Ishikawa (cell line): ENCODE measurements at regions not wholly inside any gene's neighbourhood (a gene's known extent, or its start where the extent isn't known, plus 50 kb on each side); places are given as distances from the start of the nearest gene placed in this dataset.

Source experiments
- CEBPB ChIP-seq: IDR thresholded peaks from 2 replicates; pipeline ENCODE4 v1.6.1; 2012
- CREB1 ChIP-seq: IDR thresholded peaks from 2 replicates; pipeline ENCODE4 v1.6.1; 2012; ENCODE audit warnings: low read depth
- EGR1 ChIP-seq: IDR thresholded peaks from 2 replicates; pipeline ENCODE4 v1.6.1; 2012
- EP300 ChIP-seq: IDR thresholded peaks from 2 replicates; pipeline ENCODE4 v1.6.1; 2012; ENCODE audit warnings: borderline replicate concordance
- FOXM1 ChIP-seq: IDR thresholded peaks from 2 replicates; pipeline ENCODE4 v1.6.1; 2012; ENCODE audit warnings: low read depth, borderline replicate concordance
- MAX ChIP-seq: IDR thresholded peaks from 2 replicates; pipeline ENCODE4 v1.6.1; 2012
- NFIC ChIP-seq: IDR thresholded peaks from 2 replicates; pipeline ENCODE4 v1.6.1; 2012
- RAD21 ChIP-seq: IDR thresholded peaks from 2 replicates; pipeline ENCODE4 v1.6.1; 2012; ENCODE audit warnings: low read depth
- REST ChIP-seq: IDR thresholded peaks from 2 replicates; pipeline ENCODE4 v1.6.1; 2012; ENCODE audit warnings: low read depth, mild to moderate bottlenecking
- TAF1 ChIP-seq: IDR thresholded peaks from 2 replicates; pipeline ENCODE4 v1.6.1; 2012; ENCODE audit warnings: low read depth, mild to moderate bottlenecking
- TCF12 ChIP-seq: IDR thresholded peaks from 2 replicates; pipeline ENCODE4 v1.6.1; 2012; ENCODE audit warnings: low read depth
- TEAD4 ChIP-seq: IDR thresholded peaks from 2 replicates; pipeline ENCODE4 v1.6.1; 2012
- USF1 ChIP-seq: IDR thresholded peaks from 2 replicates; pipeline ENCODE4 v1.6.1; 2012
- YY1 ChIP-seq: IDR thresholded peaks from 2 replicates; pipeline ENCODE4 v1.6.1; 2012; ENCODE audit warnings: low read depth
- ZBTB7A ChIP-seq: IDR thresholded peaks from 2 replicates; pipeline ENCODE4 v1.6.1; 2012; ENCODE audit warnings: low read depth

GRCh38 chr6:921400-921799, 228.5 kb upstream of the EXOC2 start:
- TF ChIP-seq MAX (no peak), CEBPB (no peak), EGR1 (no peak), EP300 (no peak), TCF12 (no peak), REST (no peak), TEAD4 (no peak), RAD21 (no peak), YY1 (no peak), CREB1 (no peak), NFIC (no peak), FOXM1 (no peak), TAF1 (no peak)

- TF ChIP-seq USF1 (no peak), TCF12 (no peak), NFIC (no peak), RAD21 (no peak), TEAD4 (no peak), TAF1 (no peak), CEBPB (no peak), YY1 (no peak), ZBTB7A (no peak), CREB1 (no peak), EGR1 (no peak), REST (no peak)
Observed at GRCh38 chr6:920512-920911, 227.6 kb upstream of the EXOC2 start.

- TF ChIP-seq NFIC (no peak), YY1 (no peak), TCF12 (no peak), CEBPB (no peak), ZBTB7A (no peak), FOXM1 (no peak), TAF1 (no peak), MAX (no peak), REST (no peak), EGR1 (no peak), TEAD4 (no peak), USF1 (no peak), RAD21 (no peak)
Observed at GRCh38 chr6:919500-919899, 226.6 kb upstream of the EXOC2 start.

- TF ChIP-seq EGR1 (no peak), CREB1 (no peak), USF1 (no peak), CEBPB (no peak), TEAD4 (no peak), ZBTB7A (no peak), REST (no peak)
Observed at GRCh38 chr6:917939-918338, 225.0 kb upstream of the EXOC2 start.
